ENCODE measurements at regions not wholly inside any gene's neighbourhood (a gene's known extent, or its start where the extent isn't known, plus 50 kb on each side); places are given as distances from the start of the nearest gene placed in this dataset.
A peak's percentile ranks its signal among the peaks of the same experiment; 100 is the strongest.

DNA sequence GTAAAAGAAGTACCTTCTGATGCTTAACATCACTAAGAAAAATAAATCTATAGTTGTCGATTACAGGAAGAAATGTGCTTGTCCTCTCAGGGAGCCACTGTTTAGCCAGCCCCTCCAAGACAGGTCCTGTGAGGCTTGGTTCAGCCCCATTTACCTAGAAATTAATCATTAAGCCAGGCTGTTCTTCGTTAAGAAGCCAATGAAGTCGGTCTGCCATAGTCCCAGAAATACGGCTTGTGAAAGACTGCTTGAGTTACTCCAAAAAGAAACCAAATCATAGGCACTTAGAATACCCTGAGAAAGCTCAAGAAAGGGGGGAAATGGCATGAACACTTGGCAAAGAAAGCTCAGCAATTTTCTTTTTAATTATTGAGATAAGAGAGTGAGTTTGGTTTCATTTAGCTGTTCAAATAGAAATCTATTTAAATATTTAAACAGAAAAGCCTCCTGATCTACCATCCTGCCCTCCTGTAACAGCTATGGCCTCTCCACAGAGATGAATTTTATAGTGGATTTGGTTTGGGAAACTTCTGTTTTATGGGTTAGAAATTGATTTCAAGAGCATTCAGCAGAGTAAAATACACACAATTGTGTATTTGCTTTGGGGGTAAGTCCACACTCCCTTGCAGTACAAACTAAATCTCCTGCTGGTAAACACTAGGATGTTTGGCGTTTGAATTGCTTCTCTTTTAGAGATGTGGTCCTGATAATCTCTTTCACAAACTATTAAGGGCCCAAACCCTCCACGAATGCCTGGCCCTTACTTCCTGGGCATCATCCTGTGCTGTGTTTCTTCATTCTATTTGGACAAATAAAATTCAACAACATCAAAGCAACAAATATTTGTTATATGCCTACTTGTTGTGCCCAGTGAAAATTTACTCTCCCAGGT lies 234.4 kb downstream of the SEC23A start:
- no peaks in the 10 kb centered on the region for H3K27me3 ChIP-seq
- no peak for DNase-seq (ENCODE audit: low spot score)
- H3K9me3 ChIP-seq: no peaks in the 10 kb centered on the region
- H3K4me1 ChIP-seq: no peaks in the 10 kb centered on the region
- no peak overlapping the region for H3K27ac ChIP-seq
- TF ChIP-seq, protein P1, sequence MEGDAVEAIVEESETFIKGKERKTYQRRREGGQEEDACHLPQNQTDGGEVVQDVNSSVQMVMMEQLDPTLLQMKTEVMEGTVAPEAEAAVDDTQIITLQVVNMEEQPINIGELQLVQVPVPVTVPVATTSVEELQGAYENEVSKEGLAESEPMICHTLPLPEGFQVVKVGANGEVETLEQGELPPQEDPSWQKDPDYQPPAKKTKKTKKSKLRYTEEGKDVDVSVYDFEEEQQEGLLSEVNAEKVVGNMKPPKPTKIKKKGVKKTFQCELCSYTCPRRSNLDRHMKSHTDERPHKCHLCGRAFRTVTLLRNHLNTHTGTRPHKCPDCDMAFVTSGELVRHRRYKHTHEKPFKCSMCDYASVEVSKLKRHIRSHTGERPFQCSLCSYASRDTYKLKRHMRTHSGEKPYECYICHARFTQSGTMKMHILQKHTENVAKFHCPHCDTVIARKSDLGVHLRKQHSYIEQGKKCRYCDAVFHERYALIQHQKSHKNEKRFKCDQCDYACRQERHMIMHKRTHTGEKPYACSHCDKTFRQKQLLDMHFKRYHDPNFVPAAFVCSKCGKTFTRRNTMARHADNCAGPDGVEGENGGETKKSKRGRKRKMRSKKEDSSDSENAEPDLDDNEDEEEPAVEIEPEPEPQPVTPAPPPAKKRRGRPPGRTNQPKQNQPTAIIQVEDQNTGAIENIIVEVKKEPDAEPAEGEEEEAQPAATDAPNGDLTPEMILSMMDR (IDR thresholded peaks at IDR 0.05): no peak
- H3K36me3 ChIP-seq: no peaks in the 10 kb centered on the region
- no peak overlapping the region for H3K4me3 ChIP-seq

DNA sequence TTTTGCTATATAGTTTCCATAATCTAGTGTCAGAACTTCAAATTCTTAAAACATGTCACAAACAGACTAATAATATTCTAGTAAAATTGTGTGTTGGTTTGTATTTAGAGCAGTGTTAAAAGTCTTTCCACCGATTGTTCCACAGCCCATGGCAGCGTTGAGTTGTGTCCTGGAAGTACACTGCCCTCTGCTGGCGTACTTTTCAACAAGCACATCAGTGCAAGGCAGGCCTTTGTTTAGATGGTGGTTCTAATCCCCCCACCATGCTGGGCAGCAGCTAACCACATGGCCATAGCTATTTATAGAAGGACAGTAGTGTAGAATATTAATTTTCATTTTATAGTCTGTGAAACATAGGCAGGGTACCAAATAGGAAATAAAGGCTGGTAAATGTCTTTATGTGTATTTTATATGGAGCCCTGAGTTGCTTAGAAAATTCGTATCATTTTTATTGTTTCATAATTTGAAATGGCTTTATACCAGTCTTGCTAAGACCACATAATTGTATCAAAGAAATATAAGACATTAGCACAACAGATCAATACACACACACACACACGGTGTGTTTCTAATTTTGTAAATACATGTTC lies 235.4 kb downstream of the SEC23A start:
- TF ChIP-seq, protein P1 (IDR thresholded peaks at IDR 0.05): peak; percentile 42 to 83
- peak; percentile 79 for DNase-seq (ENCODE audit: low spot score)
- Histone ChIP-seq H3K36me3 (no peaks in the 10 kb centered on the region), H3K4me3 (no peak overlapping the region), H3K27ac (no peak overlapping the region), H3K4me1 (no peaks in the 10 kb centered on the region), H3K27me3 (no peaks in the 10 kb centered on the region), H3K9me3 (no peaks in the 10 kb centered on the region)

DNA sequence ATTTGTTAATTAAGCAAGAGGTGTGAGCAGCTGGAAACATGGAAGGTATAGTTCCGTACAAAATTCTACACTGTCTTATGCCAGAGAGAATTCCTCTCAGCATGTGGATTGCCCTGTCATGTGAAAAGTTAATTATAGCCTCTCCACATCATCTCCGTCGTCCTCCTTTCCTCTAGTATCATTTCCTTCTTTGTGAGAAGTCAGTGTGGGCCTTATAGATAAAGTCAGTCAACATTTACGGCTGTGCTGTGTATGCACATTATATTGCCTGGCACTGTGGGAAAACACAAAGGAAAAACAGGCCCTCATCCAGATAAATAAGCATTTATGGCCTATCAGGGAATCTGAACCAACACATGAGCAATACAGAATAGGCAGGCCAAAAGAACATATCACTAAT lies 236.6 kb downstream of the SEC23A start:
- H3K36me3 ChIP-seq: no peaks in the 10 kb centered on the region
- H3K9me3 ChIP-seq: no peaks in the 10 kb centered on the region
- no peak overlapping the region for H3K4me3 ChIP-seq
- H3K4me1 ChIP-seq: no peaks in the 10 kb centered on the region
- H3K27ac ChIP-seq: no peak overlapping the region
- TF ChIP-seq, protein P1 (IDR thresholded peaks at IDR 0.05): no peak
- H3K27me3 ChIP-seq: no peaks in the 10 kb centered on the region
- DNase-seq (ENCODE audit: low spot score): no peak

DNA sequence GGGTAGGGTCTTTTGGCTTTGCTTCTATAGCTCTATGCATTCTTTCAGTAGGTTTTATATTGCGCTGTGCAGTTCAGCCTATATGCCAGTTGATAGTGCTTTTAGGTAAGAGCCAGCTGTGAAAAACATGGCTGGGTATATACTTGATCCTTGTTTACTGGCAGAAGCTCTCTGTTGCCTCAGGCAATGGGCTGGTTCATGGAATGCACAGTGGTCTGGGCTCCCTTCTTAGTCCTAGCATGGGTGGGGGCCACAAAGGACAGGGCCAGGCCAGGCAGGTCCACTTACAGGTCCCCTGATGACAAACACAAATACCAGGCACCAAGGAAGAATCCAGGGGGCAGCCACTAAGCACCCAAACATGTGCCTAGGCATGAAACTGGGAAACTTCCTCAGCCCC lies 240.7 kb downstream of the SEC23A start:
- no peak overlapping the region for H3K4me3 ChIP-seq
- H3K27me3 ChIP-seq: no peaks in the 10 kb centered on the region
- no peak for DNase-seq (ENCODE audit: low spot score)
- no peaks in the 10 kb centered on the region for H3K36me3 ChIP-seq
- no peaks in the 10 kb centered on the region for H3K4me1 ChIP-seq
- H3K9me3 ChIP-seq: no peaks in the 10 kb centered on the region
- TF ChIP-seq, protein P1 (IDR thresholded peaks at IDR 0.05): no peak
- H3K27ac ChIP-seq: no peak overlapping the region

DNA sequence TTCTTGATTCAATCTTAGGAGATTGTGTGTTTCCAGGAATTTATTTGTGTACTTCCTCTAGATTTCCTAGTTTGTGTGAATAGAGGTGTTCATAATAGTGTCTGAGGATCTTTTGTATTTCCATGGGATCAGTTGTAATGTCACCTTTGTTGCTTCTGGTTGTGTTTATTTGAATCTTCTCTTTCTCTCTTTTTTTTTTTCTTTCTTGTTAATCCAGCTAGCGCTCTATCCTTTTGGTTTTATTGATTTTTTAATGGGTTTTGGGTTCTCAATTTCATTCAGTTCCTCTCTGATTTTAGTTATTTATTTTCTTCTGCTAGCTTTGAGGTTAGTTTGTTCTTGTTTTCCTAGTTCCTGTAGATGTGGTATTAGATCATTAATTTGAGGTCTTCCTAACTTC lies 242.5 kb downstream of the SEC23A start:
- H3K27me3 ChIP-seq: no peaks in the 10 kb centered on the region
- H3K4me1 ChIP-seq: no peaks in the 10 kb centered on the region
- no peak overlapping the region for H3K27ac ChIP-seq
- H3K36me3 ChIP-seq: no peaks in the 10 kb centered on the region
- DNase-seq (ENCODE audit: low spot score): no peak
- no peaks in the 10 kb centered on the region for H3K9me3 ChIP-seq
- TF ChIP-seq, protein P1 (IDR thresholded peaks at IDR 0.05): no peak
- no peak overlapping the region for H3K4me3 ChIP-seq

All from right atrium auricular region (tissue), 2 donors.